HEK293 (cell line): ENCODE measurements at regions not wholly inside any gene's neighbourhood (a gene's known extent, or its start where the extent isn't known, plus 50 kb on each side); places are given as distances from the start of the nearest gene placed in this dataset.

ENCODE experiments used
- CTCF ChIA-PET: fragments of 350-600 bp; formaldehyde crosslinking; extraction: SDS; loops from one replicate; lab custom pipeline; 2021; ENCODE audit warnings: antibody characterized with exemption; lab: Yijun Ruan, JAX
- POLR2A ChIA-PET: fragments of 300-600 bp; formaldehyde crosslinking; extraction: SDS; loops from one replicate; lab custom pipeline; 2020; ENCODE audit warnings: antibody characterized with exemption, inconsistent platforms; lab: Yijun Ruan, JAX
- H3K27ac ChIP-seq: fragments of 200-500 bp; sonication (Bioruptor generic); 2 replicates; pipeline ENCODE4 v1.5.1; 2014; ENCODE audit warnings: low read depth, low read length, control low read depth, inconsistent platforms; ENCODE audit errors: extremely low read depth
- H3K36me3 ChIP-seq, 2 experiments: fragments of 200-500 bp in 1 of 2; sonication (Bioruptor generic) in 1 of 2; 1 replicate in 1 of 2; 2 replicates in 1 of 2; pipeline ENCODE4 v1.5.1; 2014 to 2017; ENCODE audit warnings: inconsistent platforms in 2 of 2, low read length in 2 of 2; ENCODE audit not compliant: control insufficient read depth in 2 of 2, insufficient read depth in 1 of 2
- H3K4me1 ChIP-seq: fragments of 200-500 bp; sonication (Bioruptor generic); 2 replicates; pipeline ENCODE4 v1.5.1; 2014; ENCODE audit warnings: mild to moderate bottlenecking, low read length, inconsistent platforms; ENCODE audit not compliant: control insufficient read depth, insufficient read depth
- H3K4me3 ChIP-seq: 2 replicates; pipeline ENCODE4 v1.5.1; 2011; ENCODE audit warnings: low read depth, mild to moderate bottlenecking, control low read depth, low read length, moderate library complexity
- H3K9me3 ChIP-seq: fragments of 200-500 bp; sonication (Bioruptor generic); 2 replicates; pipeline ENCODE4 v1.5.1; 2014; ENCODE audit warnings: low read depth, low read length, inconsistent platforms; ENCODE audit not compliant: control insufficient read depth, insufficient read depth
- GLIS2 ChIP-seq: fragments of 450-650 bp; formaldehyde crosslinking; IDR thresholded peaks from 2 replicates; pipeline ENCODE4 v1.5.1; 2016; ENCODE audit warnings: missing biosample characterization, missing genetic modification characterization
- HOXA7 ChIP-seq: sonication (generic); formaldehyde crosslinking; IDR thresholded peaks from 2 replicates; pipeline ENCODE4 v1.8.1; 2022; ENCODE audit warnings: missing genetic modification reagents, borderline replicate concordance
- HOXD13 ChIP-seq: sonication (generic); formaldehyde crosslinking; IDR thresholded peaks from 2 replicates; pipeline ENCODE4 v1.8.0; 2022; ENCODE audit warnings: missing genetic modification reagents, borderline replicate concordance
- PATZ1 ChIP-seq: fragments of 450-650 bp; formaldehyde crosslinking; IDR thresholded peaks from 2 replicates; pipeline ENCODE4 v1.5.1; 2016; ENCODE audit warnings: missing biosample characterization, missing genetic modification characterization
- PBX3 ChIP-seq: sonication (generic); formaldehyde crosslinking; IDR thresholded peaks from 2 replicates; pipeline ENCODE4 v1.8.1; 2022; ENCODE audit warnings: mild to moderate bottlenecking, moderate library complexity, missing genetic modification reagents
- ZBTB26 ChIP-seq: fragments of 450-650 bp; formaldehyde crosslinking; optimal IDR thresholded peaks from 2 replicates; pipeline ENCODE3; 2016; ENCODE audit warnings: missing biosample characterization, mild to moderate bottlenecking, missing genetic modification characterization
- ZEB2 ChIP-seq: fragments of 450-650 bp; formaldehyde crosslinking; IDR thresholded peaks from 2 replicates; pipeline ENCODE4 v1.5.1; 2016; ENCODE audit warnings: missing biosample characterization, missing genetic modification characterization
- ZFHX2 ChIP-seq: fragments of 450-650 bp; formaldehyde crosslinking; conservative IDR thresholded peaks from 2 replicates; pipeline ENCODE4 v1.5.1; 2016; ENCODE audit warnings: missing biosample characterization, missing genetic modification characterization
- ZNF184 ChIP-seq: fragments of 450-650 bp; IDR thresholded peaks from 2 replicates; pipeline ENCODE4 v1.5.1; 2018; ENCODE audit warnings: missing biosample characterization, mild to moderate bottlenecking, missing genetic modification characterization
- ZNF2 ChIP-seq: fragments of 450-650 bp; formaldehyde crosslinking; IDR thresholded peaks from 2 replicates; pipeline ENCODE4 v1.5.1; 2016; ENCODE audit warnings: missing biosample characterization, missing genetic modification characterization
- ZNF292 ChIP-seq: fragments of 450-650 bp; formaldehyde crosslinking; IDR thresholded peaks from 2 replicates; pipeline ENCODE4 v1.5.1; 2016; ENCODE audit warnings: low read depth, missing biosample characterization, missing genetic modification characterization, borderline replicate concordance
- ZNF48 ChIP-seq: fragments of 450-650 bp; formaldehyde crosslinking; IDR thresholded peaks from 2 replicates; pipeline ENCODE4 v1.5.1; 2016; ENCODE audit warnings: missing biosample characterization, missing genetic modification characterization
- ZNF548 ChIP-seq: fragments of 450-650 bp; formaldehyde crosslinking; IDR thresholded peaks from 2 replicates; pipeline ENCODE4 v1.5.1; 2016; ENCODE audit warnings: missing biosample characterization, missing genetic modification characterization
- ZNF549 ChIP-seq: fragments of 450-650 bp; IDR thresholded peaks from 2 replicates; pipeline ENCODE4 v1.5.1; 2018; ENCODE audit warnings: missing biosample characterization, missing genetic modification characterization, mild to moderate bottlenecking, inconsistent platforms, moderate library complexity
- ZNF596 ChIP-seq: fragments of 450-650 bp; IDR thresholded peaks from 2 replicates; pipeline ENCODE4 v1.5.0; 2018; ENCODE audit warnings: missing biosample characterization, mild to moderate bottlenecking, missing genetic modification characterization, moderate library complexity
- ZNF704 ChIP-seq: fragments of 450-650 bp; formaldehyde crosslinking; IDR thresholded peaks from 2 replicates; pipeline ENCODE4 v1.5.1; 2016; ENCODE audit warnings: missing biosample characterization, missing genetic modification characterization
- ZNF776 ChIP-seq: fragments of 450-650 bp; formaldehyde crosslinking; IDR thresholded peaks from 2 replicates; pipeline ENCODE4 v1.5.0; 2017; ENCODE audit warnings: missing biosample characterization, missing genetic modification characterization, borderline replicate concordance
- ZNF843 ChIP-seq: fragments of 450-650 bp; formaldehyde crosslinking; IDR thresholded peaks from 2 replicates; pipeline ENCODE4 v1.5.1; 2016; ENCODE audit warnings: missing biosample characterization, missing genetic modification characterization
- TF ChIP-seq, protein P1 (sequence below): fragments of 450-650 bp; formaldehyde crosslinking; IDR thresholded peaks from 2 replicates; pipeline ENCODE4 v1.5.1; 2016; ENCODE audit warnings: missing biosample characterization, missing genetic modification characterization, borderline replicate concordance
- TF ChIP-seq, protein P2 (sequence below): fragments of 450-650 bp; formaldehyde crosslinking; IDR thresholded peaks from 2 replicates; pipeline ENCODE4 v1.5.1; 2016; ENCODE audit warnings: missing biosample characterization, missing genetic modification characterization
- TF ChIP-seq, protein P3 (sequence below): fragments of 450-650 bp; IDR thresholded peaks from 2 replicates; pipeline ENCODE4 v1.5.1; 2018; ENCODE audit warnings: missing biosample characterization, missing genetic modification characterization

- no peaks in the 10 kb centered on the region for H3K9me3 ChIP-seq
- ChIA-PET CTCF (no interaction called here), POLR2A (no interaction called here)
- no peak overlapping the region for H3K27ac ChIP-seq
- H3K4me3 ChIP-seq, result no peak overlapping the region
- TF ChIP-seq HOXA7 (CRISPR knock-in tag) (no peak), ZBTB26 (tag by site-specific recombination) (no peak), ZNF596 (tag by site-specific recombination) (no peak), ZNF548 (no peak), ZNF843 (tag by site-specific recombination) (no peak), GLIS2 (tag by site-specific recombination) (no peak), ZNF292 (tag by site-specific recombination) (no peak), ZFHX2 (tag by site-specific recombination) (no peak), ZNF48 (tag by site-specific recombination) (no peak), ZNF2 (tag by site-specific recombination) (no peak), PBX3 (CRISPR knock-in tag) (no peak), HOXD13 (CRISPR knock-in tag) (no peak), ZNF776 (tag by site-specific recombination) (no peak)
- TF ChIP-seq, protein P1, sequence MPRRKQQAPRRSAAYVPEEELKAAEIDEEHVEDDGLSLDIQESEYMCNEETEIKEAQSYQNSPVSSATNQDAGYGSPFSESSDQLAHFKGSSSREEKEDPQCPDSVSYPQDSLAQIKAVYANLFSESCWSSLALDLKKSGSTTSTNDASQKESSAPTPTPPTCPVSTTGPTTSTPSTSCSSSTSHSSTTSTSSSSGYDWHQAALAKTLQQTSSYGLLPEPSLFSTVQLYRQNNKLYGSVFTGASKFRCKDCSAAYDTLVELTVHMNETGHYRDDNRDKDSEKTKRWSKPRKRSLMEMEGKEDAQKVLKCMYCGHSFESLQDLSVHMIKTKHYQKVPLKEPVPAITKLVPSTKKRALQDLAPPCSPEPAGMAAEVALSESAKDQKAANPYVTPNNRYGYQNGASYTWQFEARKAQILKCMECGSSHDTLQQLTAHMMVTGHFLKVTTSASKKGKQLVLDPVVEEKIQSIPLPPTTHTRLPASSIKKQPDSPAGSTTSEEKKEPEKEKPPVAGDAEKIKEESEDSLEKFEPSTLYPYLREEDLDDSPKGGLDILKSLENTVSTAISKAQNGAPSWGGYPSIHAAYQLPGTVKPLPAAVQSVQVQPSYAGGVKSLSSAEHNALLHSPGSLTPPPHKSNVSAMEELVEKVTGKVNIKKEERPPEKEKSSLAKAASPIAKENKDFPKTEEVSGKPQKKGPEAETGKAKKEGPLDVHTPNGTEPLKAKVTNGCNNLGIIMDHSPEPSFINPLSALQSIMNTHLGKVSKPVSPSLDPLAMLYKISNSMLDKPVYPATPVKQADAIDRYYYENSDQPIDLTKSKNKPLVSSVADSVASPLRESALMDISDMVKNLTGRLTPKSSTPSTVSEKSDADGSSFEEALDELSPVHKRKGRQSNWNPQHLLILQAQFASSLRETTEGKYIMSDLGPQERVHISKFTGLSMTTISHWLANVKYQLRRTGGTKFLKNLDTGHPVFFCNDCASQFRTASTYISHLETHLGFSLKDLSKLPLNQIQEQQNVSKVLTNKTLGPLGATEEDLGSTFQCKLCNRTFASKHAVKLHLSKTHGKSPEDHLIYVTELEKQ, result no peak
- TF ChIP-seq, protein P2, sequence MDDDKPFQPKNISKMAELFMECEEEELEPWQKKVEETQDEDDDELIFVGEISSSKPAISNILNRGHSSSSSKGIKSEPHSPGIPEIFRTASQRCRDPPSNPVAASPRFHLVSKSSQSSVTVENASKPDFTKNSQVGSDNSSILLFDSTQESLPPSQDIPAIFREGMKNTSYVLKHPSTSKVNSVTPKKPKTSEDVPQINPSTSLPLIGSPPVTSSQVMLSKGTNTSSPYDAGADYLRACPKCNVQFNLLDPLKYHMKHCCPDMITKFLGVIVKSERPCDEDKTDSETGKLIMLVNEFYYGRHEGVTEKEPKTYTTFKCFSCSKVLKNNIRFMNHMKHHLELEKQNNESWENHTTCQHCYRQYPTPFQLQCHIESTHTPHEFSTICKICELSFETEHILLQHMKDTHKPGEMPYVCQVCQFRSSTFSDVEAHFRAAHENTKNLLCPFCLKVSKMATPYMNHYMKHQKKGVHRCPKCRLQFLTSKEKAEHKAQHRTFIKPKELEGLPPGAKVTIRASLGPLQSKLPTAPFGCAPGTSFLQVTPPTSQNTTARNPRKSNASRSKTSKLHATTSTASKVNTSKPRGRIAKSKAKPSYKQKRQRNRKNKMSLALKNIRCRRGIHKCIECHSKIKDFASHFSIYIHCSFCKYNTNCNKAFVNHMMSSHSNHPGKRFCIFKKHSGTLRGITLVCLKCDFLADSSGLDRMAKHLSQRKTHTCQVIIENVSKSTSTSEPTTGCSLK (tag by site-specific recombination), result no peak
- TF ChIP-seq, protein P3, sequence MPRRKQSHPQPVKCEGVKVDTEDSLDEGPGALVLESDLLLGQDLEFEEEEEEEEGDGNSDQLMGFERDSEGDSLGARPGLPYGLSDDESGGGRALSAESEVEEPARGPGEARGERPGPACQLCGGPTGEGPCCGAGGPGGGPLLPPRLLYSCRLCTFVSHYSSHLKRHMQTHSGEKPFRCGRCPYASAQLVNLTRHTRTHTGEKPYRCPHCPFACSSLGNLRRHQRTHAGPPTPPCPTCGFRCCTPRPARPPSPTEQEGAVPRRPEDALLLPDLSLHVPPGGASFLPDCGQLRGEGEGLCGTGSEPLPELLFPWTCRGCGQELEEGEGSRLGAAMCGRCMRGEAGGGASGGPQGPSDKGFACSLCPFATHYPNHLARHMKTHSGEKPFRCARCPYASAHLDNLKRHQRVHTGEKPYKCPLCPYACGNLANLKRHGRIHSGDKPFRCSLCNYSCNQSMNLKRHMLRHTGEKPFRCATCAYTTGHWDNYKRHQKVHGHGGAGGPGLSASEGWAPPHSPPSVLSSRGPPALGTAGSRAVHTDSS (tag by site-specific recombination), result no peak
- H3K4me1 ChIP-seq, result no peaks in the 10 kb centered on the region; the same call in 1 of the 2 replicates
- no peaks in the 10 kb centered on the region for H3K36me3 ChIP-seq
Measured at GRCh38 chr11:15489281-15489680, 374.6 kb downstream of the INSC start.

- no peaks in the 10 kb centered on the region; the same call in 1 of the 2 replicates for H3K4me1 ChIP-seq
- no peaks in the 10 kb centered on the region for H3K36me3 ChIP-seq
- H3K27ac ChIP-seq, result no peak overlapping the region
- H3K9me3 ChIP-seq, result no peaks in the 10 kb centered on the region
- H3K4me3 ChIP-seq, result no peak overlapping the region
- ChIA-PET POLR2A (no interaction called here), CTCF (interaction anchor here (0.7 kb wide), 1 partner anchor 26 kb away, joined by 3 read pairs; no protein-coding TSS in a partner anchor)
- TF ChIP-seq PATZ1 (tag by site-specific recombination) (no peak), ZNF704 (tag by site-specific recombination) (no peak), ZNF184 (no peak), ZEB2 (tag by site-specific recombination) (no peak), ZNF549 (tag by site-specific recombination) (no peak), ZBTB26 (tag by site-specific recombination) (no peak)
Measured at GRCh38 chr11:15490535-15490934, 375.8 kb downstream of the INSC start.
